MM.1S (cell line): ENCODE measurements at regions not wholly inside any gene's neighbourhood (a gene's known extent, or its start where the extent isn't known, plus 50 kb on each side); places are given as distances from the start of the nearest gene placed in this dataset.

ENCODE experiments used
- EZH2 ChIP-seq: fragments of 300-600 bp; sonication (generic); optimal IDR thresholded peaks from 2 replicates; pipeline ENCODE3; 2017; ENCODE audit warnings: low read depth, mild to moderate bottlenecking, antibody characterized with exemption, low read length, mixed read lengths
- EZH2phosphoT487 ChIP-seq: fragments of 300-600 bp; sonication (generic); IDR thresholded peaks from 2 replicates; pipeline ENCODE4 v1.6.1; 2018; ENCODE audit warnings: antibody characterized with exemption, low read length
- TF ChIP-seq, protein P1 (sequence below): fragments of 300-600 bp; sonication (generic); IDR thresholded peaks from 2 replicates; pipeline ENCODE4 v1.5.1; 2016; ENCODE audit warnings: antibody characterized with exemption, low read length, mixed read lengths

DNA sequence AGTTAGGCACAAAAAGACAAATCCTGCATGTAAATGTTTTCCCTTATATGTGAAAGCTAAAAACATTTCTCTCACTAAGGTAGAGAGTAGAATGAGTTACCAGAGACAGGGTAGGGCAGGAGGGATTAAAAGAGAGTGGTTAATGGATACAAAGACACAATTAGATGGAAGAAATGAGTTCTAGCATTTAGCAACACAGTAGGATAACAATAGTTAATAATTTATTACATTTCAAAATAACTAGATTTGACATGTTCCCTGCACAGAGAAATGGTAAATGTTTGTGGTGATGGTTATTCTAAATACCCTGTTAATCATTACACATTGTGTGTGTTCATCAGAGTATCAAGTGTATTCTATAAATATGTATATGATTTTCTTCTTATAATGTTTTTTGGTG lies 1400.7 kb downstream of the OTOL1 start:
- TF ChIP-seq, protein P1, sequence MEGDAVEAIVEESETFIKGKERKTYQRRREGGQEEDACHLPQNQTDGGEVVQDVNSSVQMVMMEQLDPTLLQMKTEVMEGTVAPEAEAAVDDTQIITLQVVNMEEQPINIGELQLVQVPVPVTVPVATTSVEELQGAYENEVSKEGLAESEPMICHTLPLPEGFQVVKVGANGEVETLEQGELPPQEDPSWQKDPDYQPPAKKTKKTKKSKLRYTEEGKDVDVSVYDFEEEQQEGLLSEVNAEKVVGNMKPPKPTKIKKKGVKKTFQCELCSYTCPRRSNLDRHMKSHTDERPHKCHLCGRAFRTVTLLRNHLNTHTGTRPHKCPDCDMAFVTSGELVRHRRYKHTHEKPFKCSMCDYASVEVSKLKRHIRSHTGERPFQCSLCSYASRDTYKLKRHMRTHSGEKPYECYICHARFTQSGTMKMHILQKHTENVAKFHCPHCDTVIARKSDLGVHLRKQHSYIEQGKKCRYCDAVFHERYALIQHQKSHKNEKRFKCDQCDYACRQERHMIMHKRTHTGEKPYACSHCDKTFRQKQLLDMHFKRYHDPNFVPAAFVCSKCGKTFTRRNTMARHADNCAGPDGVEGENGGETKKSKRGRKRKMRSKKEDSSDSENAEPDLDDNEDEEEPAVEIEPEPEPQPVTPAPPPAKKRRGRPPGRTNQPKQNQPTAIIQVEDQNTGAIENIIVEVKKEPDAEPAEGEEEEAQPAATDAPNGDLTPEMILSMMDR = no peak
- TF ChIP-seq EZH2 (no peak), EZH2phosphoT487 (no peak)
